Left cardiac atrium (tissue), 4 donors: ENCODE measurements at regions not wholly inside any gene's neighbourhood (a gene's known extent, or its start where the extent isn't known, plus 50 kb on each side); places are given as distances from the start of the nearest gene placed in this dataset.
"Not testable (repeated sequence)": the region's sequence is repeated elsewhere in the genome, so short reads cannot be mapped to it uniquely, and the experiment has no call there.

Experiments used
- ATAC-seq, 2 donors: fragments of 200-7000 bp; cut with Tn5 transposase; one replicate each; pipeline ENCODE4 v1.9.1; 2020; ENCODE audit warnings: mild to moderate bottlenecking in 2 of 2, moderate library complexity in 2 of 2
- DNase-seq: peaks from one replicate; pipeline ENCODE4 v3.0.0-alpha.2; 2020
- intact Hi-C, 2 donors: fragments of 100-400 bp; cut with DNase I; formaldehyde crosslinking; loops; one replicate each; pipeline versions ENCODE4 v1.14.1 to v1.15.1; 2022 to 2023
- donor health status: DM: no; HTN: yes; CAD: no.
- donor health status: DM: no; HTN: yes; CAD: no; lungs with severe emphysema.
- donor health status: DM: yes; HTN: yes; CAD: no.
- donor health status: Dilated cardiomyopathy.

- ATAC-seq (no peak), DNase-seq (no peak)
- intact Hi-C loops: no loop called here
These were observed 243.0 kb downstream of the ADRA2A start for GRCh38 chr10:111319866-111320265.

GRCh38 chr10:111323389-111323966, 246.6 kb downstream of the ADRA2A start:
- intact Hi-C loops: no loop called here
- no peak for ATAC-seq
- no peak for DNase-seq

- ATAC-seq, intact Hi-C loops, DNase-seq: not testable (repeated sequence)
These were observed 255.3 kb downstream of the ADRA2A start for GRCh38 chr10:111332174-111332573.

GRCh38 chr10:111335826-111336225, 259.0 kb downstream of the ADRA2A start:
- intact Hi-C loops: no loop called here
- DNase-seq (no peak), ATAC-seq (no peak)

GRCh38 chr10:111338035-111338434, 261.2 kb downstream of the ADRA2A start:
- ATAC-seq (no peak), DNase-seq (no peak)
- intact Hi-C loops: no loop called here

GRCh38 chr10:111338805-111339204, 262.0 kb downstream of the ADRA2A start:
- intact Hi-C loops: no loop called here
- no peak for ATAC-seq
- DNase-seq: no peak

- ATAC-seq: no peak
- DNase-seq: no peak
- intact Hi-C loops: no loop called here
These were observed 268.0 kb downstream of the ADRA2A start for GRCh38 chr10:111344804-111345203.

- intact Hi-C loops: no loop called here
- DNase-seq (no peak), ATAC-seq (no peak)
These were observed 270.7 kb downstream of the ADRA2A start for GRCh38 chr10:111347386-111348013.

GRCh38 chr10:111348076-111348475, 271.2 kb downstream of the ADRA2A start:
- ATAC-seq (no peak), DNase-seq (no peak)
- intact Hi-C loops: no loop called here

GRCh38 chr10:111354859-111355258, 278.0 kb downstream of the ADRA2A start:
- no peak for ATAC-seq
- DNase-seq: no peak
- intact Hi-C loops: no loop called here

GRCh38 chr10:111356571-111356970, 279.7 kb downstream of the ADRA2A start:
- DNase-seq (no peak), ATAC-seq (no peak)
- intact Hi-C loops: no loop called here

- ATAC-seq (no peak), DNase-seq (no peak)
- intact Hi-C loops: no loop called here
These were observed 281.0 kb downstream of the ADRA2A start for GRCh38 chr10:111357859-111358258.

- no peak for DNase-seq
- intact Hi-C loops: no loop called here
These were observed 283.6 kb downstream of the ADRA2A start for GRCh38 chr10:111360260-111360925.

GRCh38 chr10:111367531-111367930, 290.7 kb downstream of the ADRA2A start:
- intact Hi-C loops: no loop called here
- ATAC-seq (no peak), DNase-seq (no peak)

More at GRCh38 chr10:111360260-111360925, 283.6 kb downstream of the ADRA2A start:
- peak; percentile 65 to 78 for ATAC-seq

- DNase-seq (no peak), ATAC-seq (no peak)
- intact Hi-C loops: no loop called here
These were observed 293.3 kb downstream of the ADRA2A start for GRCh38 chr10:111370101-111370500.

- intact Hi-C loops: no loop called here
- ATAC-seq (no peak), DNase-seq (no peak)
These were observed 296.9 kb downstream of the ADRA2A start for GRCh38 chr10:111373696-111374095.

- ATAC-seq (no peak), DNase-seq (no peak)
- intact Hi-C loops: no loop called here
These were observed 302.8 kb downstream of the ADRA2A start for GRCh38 chr10:111379534-111380187.

GRCh38 chr10:111384556-111384955, 307.7 kb downstream of the ADRA2A start:
- DNase-seq: no peak
- intact Hi-C loops: no loop called here
- no peak for ATAC-seq

- no peak for ATAC-seq
- intact Hi-C loops: no loop called here
These were observed 314.2 kb downstream of the ADRA2A start for GRCh38 chr10:111390813-111391563.

GRCh38 chr10:111392159-111392558, 315.3 kb downstream of the ADRA2A start:
- DNase-seq (no peak), ATAC-seq (peak in 1 of 2 donors; percentile 81)
- intact Hi-C loops: no loop called here

More at GRCh38 chr10:111390813-111391563, 314.2 kb downstream of the ADRA2A start:
- no peak for DNase-seq
